ENCODE measurements at regions not wholly inside any gene's neighbourhood (a gene's known extent, or its start where the extent isn't known, plus 50 kb on each side); places are given as distances from the start of the nearest gene placed in this dataset.
"Not testable (repeated sequence)": the region's sequence is repeated elsewhere in the genome, so short reads cannot be mapped to it uniquely, and the experiment has no call there.

DNA sequence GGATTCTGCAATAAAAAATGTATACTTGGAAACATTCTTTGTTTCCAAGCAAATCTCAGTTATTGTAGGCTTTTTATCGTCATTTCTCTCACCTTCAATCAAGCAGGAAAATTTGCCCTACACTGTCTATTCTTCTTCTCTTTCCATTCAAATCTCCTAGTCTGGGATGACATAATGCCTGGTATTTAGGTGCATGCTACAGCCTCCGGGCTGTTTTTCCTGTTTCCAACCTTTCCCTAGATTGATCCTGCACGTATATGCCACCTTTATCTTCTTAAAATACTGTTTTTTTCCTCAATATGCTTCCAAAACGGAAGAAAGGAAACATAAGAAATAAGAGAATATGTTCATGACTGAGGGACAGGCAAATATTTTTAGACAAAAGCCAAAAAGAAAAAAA, 249.1 kb upstream of the UBASH3B start:
- no peak overlapping the region for H3K4me3 Mint-ChIP-seq
- H3K4me1 Mint-ChIP-seq = no peaks in the 10 kb centered on the region
- H3K9me3 Mint-ChIP-seq = peaks cover 0 to 6% (median 2%) of the 10 kb centered on the region in 3 donors
- H3K27me3 Mint-ChIP-seq = no peaks in the 10 kb centered on the region
- no peak overlapping the region for H3K27ac Mint-ChIP-seq
- H3K36me3 Mint-ChIP-seq = no peaks in the 10 kb centered on the region

DNA sequence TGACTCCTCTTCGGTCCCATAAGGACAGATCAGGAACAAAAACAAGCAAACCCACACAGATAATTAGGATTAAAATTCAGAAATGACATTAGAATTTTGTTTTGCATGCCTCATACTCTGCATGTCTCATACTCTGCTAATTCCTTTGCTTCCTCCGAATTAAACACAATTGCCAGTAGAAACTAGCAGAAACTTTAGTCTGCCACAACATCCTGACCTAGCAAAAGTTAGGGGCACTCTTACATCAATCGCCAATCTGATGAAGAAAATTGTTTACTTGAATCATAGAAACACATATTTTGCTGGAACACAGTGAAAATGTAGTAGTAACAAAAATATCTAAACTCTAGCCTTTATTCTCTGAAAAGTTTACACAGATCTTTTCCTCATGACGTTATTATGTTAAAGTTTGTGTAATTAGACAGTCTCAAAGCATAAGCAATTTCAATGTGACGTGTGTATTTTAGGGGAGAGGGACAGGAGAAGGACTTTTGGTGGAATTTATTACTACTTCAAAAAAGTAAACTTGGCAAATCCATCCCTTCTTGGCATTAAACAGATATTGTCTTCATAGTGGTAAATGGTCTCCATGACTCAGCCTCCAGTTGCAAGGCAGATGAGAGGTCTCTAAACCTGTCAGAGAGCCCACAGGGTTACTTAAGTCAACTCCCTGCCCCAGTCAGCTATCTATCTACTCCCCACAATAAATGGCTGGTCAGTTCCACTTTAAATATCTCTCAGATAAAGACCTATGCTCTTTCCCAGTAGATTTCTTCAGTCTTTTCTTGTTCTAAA, 249.8 kb upstream of the UBASH3B start:
- H3K36me3 Mint-ChIP-seq = no peaks in the 10 kb centered on the region
- peaks cover 0 to 2% (median 2%) of the 10 kb centered on the region in 3 donors for H3K9me3 Mint-ChIP-seq
- no peak overlapping the region for H3K27ac Mint-ChIP-seq
- no peaks in the 10 kb centered on the region for H3K4me1 Mint-ChIP-seq
- no peak overlapping the region for H3K4me3 Mint-ChIP-seq
- H3K27me3 Mint-ChIP-seq = no peaks in the 10 kb centered on the region

DNA sequence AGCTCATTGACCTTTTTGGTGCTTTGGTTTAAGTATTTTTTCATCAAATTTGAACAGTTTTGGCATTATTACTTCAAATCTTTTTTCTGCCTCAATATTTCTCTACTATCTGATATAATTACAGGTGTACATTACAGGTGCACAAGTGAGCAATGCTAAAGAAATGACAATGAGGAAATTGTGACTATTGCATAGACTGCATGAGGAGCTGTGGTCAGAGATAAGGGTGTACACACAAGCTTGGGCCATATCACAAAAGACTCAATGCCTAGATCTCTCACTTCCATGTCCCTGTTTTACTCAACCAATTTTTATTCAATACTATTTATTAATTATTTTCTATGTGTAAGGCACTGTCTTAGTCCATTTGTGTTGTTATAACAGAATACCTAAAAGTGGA, 251.0 kb upstream of the UBASH3B start:
- no peaks in the 10 kb centered on the region for H3K27me3 Mint-ChIP-seq
- H3K4me3 Mint-ChIP-seq = no peak overlapping the region
- H3K9me3 Mint-ChIP-seq = peaks cover 0 to 2% (median 0%) of the 10 kb centered on the region in 3 donors
- no peaks in the 10 kb centered on the region for H3K36me3 Mint-ChIP-seq
- no peaks in the 10 kb centered on the region for H3K4me1 Mint-ChIP-seq
- no peak overlapping the region for H3K27ac Mint-ChIP-seq

DNA sequence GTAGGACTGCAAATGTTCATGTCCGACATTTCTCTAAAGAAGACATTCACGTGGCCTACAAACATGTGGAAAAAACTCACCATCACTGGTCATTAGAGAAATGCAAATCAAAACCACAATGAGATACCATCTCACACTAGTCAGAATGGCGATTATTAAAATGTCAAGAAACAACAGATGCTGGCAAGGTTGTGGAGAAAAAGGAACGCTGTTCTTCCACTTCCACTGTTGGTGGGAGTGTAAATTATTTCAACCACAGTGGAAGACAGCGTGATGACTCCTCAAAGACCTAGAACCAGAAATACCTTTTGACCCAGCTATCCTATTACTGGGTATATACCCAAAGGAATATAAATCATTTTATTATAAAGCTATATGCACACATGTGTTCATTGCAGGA, 253.9 kb upstream of the UBASH3B start:
- H3K27me3 Mint-ChIP-seq, H3K9me3 Mint-ChIP-seq, H3K36me3 Mint-ChIP-seq, H3K27ac Mint-ChIP-seq, H3K4me1 Mint-ChIP-seq, H3K4me3 Mint-ChIP-seq: not testable (repeated sequence)

DNA sequence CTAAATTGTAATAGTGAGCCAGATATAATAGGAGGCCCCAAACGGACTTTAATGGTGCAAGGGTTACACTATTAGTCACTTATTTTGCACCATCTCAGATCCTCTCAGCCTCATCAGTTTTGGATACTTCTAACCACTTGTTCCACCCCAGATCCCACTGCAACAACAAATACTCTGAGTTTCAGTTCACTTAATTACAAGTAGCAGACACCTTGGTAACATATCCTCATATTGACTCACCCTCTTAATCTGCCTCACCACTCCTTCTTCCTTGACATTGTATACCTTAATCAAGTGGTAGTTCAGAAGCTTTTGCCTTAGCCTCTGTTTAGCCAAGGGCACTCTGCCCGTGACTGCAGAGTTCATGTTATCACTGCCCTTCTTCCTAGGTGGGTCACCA, 256.1 kb upstream of the UBASH3B start:
- no peaks in the 10 kb centered on the region for H3K27me3 Mint-ChIP-seq
- H3K9me3 Mint-ChIP-seq = no peaks in the 10 kb centered on the region
- no peaks in the 10 kb centered on the region for H3K36me3 Mint-ChIP-seq
- no peak overlapping the region for H3K4me3 Mint-ChIP-seq
- H3K4me1 Mint-ChIP-seq = no peaks in the 10 kb centered on the region
- no peak overlapping the region for H3K27ac Mint-ChIP-seq

DNA sequence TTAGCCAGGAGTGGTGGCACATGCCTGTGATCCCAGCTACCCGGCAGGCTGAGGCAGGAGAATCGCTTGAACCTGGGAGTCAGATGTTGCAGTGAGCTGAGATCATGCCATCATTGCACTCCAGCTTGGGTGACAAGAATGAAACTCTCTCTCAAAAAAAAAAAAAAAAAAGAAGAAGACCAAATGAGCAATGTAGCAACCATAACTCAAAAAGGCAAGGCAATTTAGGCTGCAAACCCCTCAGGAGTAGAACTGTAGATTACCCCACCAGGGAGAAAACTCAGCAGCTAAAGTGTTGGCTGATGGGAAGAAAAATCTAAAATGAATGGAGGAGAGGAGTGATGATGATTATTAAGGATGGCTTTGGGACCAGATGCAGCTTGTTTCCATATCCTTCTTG, 256.7 kb upstream of the UBASH3B start:
- no peak overlapping the region for H3K27ac Mint-ChIP-seq
- H3K36me3 Mint-ChIP-seq = no peaks in the 10 kb centered on the region
- H3K4me3 Mint-ChIP-seq = no peak overlapping the region
- H3K27me3 Mint-ChIP-seq = peaks cover 3% of the 10 kb centered on the region
- no peaks in the 10 kb centered on the region for H3K9me3 Mint-ChIP-seq
- H3K4me1 Mint-ChIP-seq = no peaks in the 10 kb centered on the region

DNA sequence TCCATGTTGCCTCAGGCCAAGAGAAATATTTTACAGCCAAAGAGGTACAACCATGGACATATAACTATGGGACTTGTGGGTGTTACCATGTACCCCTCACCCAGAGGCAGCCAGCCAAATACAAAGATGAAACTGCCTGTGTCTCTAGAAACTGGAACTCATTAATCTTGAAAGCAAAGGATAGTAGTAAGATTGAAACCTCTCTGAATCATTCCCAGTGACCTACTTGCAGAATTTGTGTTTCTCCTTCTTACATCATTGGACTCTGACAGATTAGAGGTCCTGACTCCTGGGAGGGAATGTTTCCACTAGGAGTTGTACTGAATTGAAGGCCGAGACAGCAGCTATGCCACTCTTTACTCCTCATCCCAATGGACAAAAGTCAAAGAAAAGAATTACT, 257.4 kb upstream of the UBASH3B start:
- peaks cover 3% of the 10 kb centered on the region for H3K27me3 Mint-ChIP-seq
- H3K4me3 Mint-ChIP-seq = no peak overlapping the region
- H3K27ac Mint-ChIP-seq = no peak overlapping the region
- no peaks in the 10 kb centered on the region for H3K9me3 Mint-ChIP-seq
- no peaks in the 10 kb centered on the region for H3K36me3 Mint-ChIP-seq
- no peaks in the 10 kb centered on the region for H3K4me1 Mint-ChIP-seq

DNA sequence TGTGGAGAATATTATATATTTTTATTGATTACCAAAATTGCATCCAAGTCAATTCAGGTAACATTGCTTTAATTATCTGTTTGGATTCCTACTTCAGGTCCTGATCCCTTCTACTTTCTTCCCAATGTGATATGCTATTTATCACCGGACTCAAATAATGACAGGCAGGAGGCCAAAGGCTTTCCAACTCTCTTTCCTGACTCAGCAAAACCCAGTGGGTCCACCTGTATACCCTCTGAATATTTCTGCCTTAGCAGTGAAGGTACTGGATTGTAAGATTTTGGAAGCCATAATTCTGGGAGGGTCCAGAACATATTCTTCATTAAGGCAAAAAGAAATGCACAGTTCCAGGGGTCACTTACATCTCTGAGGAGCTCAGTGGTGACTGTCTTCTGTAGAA, 260.2 kb upstream of the UBASH3B start:
- Mint-ChIP-seq H3K4me1 (no peaks in the 10 kb centered on the region), H3K36me3 (no peaks in the 10 kb centered on the region), H3K4me3 (no peak overlapping the region), H3K27ac (no peak overlapping the region), H3K27me3 (peaks cover 3% of the 10 kb centered on the region), H3K9me3 (peaks cover 0 to 6% (median 0%) of the 10 kb centered on the region in 3 donors)

DNA sequence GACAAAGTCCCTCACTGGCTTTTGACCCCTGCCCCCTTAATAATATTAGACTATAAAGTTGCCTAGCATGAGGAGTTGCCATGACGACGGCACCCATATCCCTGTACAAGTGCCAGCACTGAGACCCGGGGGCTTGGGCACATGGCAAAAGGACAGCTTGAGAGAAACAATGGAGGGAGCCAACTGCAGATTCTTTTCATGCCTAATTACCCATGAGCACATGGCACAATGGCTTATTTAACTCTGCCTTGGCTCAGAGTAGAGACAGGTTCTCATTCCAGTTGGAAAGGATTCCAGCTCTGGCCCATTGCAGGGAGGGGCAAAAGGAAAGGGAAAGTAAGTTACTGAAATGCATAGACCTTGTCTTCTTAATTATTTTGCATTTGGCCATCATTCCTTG, 261.2 kb upstream of the UBASH3B start:
- Mint-ChIP-seq H3K9me3 (peaks cover 0 to 6% (median 0%) of the 10 kb centered on the region in 3 donors), H3K27me3 (peaks cover 3% of the 10 kb centered on the region), H3K4me1 (no peaks in the 10 kb centered on the region), H3K4me3 (no peak overlapping the region), H3K27ac (no peak overlapping the region), H3K36me3 (no peaks in the 10 kb centered on the region)

DNA sequence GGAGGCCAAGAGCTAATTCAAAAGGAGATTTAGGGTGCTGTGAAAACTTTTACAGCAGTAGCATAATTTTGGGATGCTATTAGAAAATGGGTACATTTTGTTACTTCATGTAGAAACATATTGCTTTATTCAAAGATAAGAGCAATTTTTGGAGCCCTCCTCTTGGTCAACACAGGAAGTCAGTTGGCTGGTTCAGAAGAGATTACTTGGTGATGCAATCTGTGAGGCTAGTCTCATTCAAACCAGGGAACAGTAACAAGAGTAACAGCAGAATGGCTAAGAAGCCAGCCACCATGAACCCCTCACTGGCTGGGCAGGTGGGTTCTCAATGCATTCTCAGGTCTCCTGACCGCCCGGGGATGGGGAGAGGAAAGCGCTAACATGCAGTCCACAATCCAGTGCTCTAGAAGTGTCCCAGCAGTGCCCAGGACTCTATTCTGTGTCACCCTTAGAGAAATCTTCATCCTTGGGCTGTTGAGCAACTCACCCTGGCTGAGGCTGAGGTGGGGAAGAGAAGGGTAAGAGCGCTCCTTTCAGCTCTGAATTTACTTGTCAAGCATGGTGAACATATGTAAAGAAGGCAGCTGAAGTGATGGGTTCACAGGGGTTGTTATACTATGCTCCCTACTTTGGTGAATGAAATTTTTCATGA, 262.2 kb upstream of the UBASH3B start:
- Mint-ChIP-seq H3K9me3 (peaks cover 0 to 6% (median 0%) of the 10 kb centered on the region in 3 donors), H3K4me1 (no peaks in the 10 kb centered on the region), H3K27me3 (peaks cover 3% of the 10 kb centered on the region), H3K36me3 (no peaks in the 10 kb centered on the region), H3K4me3 (no peak overlapping the region), H3K27ac (no peak overlapping the region)

DNA sequence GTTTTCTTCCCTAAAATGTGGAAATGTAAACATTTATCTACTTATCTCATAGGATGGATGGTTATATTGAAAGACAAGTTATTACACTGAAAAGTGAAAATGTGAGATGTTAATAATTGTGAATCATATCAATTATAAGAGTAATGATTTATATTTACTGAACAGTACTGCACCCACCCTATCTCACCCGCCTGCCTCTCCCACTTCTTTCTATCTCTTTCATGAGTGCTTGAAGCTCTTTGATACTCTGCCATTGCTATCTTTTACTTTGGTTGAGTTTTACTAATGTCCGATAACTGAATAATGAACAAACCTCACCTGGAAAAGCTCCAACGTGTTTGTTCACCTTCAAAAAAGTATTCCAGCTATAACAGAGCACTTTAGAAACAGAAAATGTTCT, 263.0 kb upstream of the UBASH3B start:
- H3K36me3 Mint-ChIP-seq = no peaks in the 10 kb centered on the region
- peaks cover 0 to 6% (median 0%) of the 10 kb centered on the region in 3 donors for H3K9me3 Mint-ChIP-seq
- H3K27ac Mint-ChIP-seq = no peak overlapping the region
- H3K4me1 Mint-ChIP-seq = no peaks in the 10 kb centered on the region
- no peak overlapping the region for H3K4me3 Mint-ChIP-seq
- H3K27me3 Mint-ChIP-seq = peaks cover 3% of the 10 kb centered on the region

DNA sequence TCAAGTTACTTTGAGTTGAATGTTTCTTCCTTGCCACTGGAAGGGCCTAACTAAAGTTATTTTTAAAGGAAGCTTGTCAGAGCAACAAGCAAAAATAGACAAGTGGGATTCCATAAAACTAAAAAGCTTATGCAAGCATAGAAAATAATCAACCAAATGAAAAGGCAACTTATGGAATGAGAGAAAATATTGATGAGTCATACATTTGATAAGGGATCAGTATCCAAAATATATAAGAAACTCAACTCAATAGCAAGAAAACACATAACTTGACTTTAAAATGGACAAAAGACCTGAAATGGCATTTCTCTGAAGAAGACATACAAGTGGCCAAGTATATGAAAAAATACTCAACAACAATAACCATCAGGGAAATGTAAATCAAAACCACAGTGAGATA, 264.5 kb upstream of the UBASH3B start:
- Mint-ChIP-seq H3K27ac (peak overlapping the region in 1 of 3 donors; percentile 63), H3K4me1 (no peaks in the 10 kb centered on the region), H3K4me3 (peak overlapping the region in 1 of 4 donors; percentile 3), H3K27me3 (peaks cover 3% of the 10 kb centered on the region), H3K36me3 (no peaks in the 10 kb centered on the region), H3K9me3 (peaks cover 0 to 6% (median 0%) of the 10 kb centered on the region in 3 donors)

DNA sequence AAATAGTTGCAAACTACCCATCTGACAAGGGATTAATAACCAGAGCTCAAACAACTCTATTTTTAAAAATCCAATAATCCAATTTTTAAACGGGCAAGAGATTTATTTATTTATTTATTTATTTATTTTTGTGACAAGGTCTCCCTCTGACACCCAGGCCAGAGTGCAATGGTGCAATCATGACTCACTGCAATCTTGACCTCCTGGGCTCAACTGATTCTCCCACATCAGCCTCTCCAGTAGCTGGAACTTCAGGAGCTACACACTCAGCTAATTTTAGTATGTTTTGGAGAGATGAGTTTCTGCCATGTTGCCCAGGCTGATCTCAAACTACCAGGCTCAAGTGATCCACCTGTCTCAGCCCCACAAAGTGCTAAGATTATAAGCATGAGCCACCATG, 267.2 kb upstream of the BLID start:
- H3K4me3 Mint-ChIP-seq = no peak overlapping the region
- peaks cover 0 to 13% (median 4%) of the 10 kb centered on the region in 3 donors for H3K9me3 Mint-ChIP-seq
- no peaks in the 10 kb centered on the region for H3K36me3 Mint-ChIP-seq
- no peaks in the 10 kb centered on the region for H3K27me3 Mint-ChIP-seq
- H3K27ac Mint-ChIP-seq = no peak overlapping the region
- H3K4me1 Mint-ChIP-seq = no peaks in the 10 kb centered on the region

DNA sequence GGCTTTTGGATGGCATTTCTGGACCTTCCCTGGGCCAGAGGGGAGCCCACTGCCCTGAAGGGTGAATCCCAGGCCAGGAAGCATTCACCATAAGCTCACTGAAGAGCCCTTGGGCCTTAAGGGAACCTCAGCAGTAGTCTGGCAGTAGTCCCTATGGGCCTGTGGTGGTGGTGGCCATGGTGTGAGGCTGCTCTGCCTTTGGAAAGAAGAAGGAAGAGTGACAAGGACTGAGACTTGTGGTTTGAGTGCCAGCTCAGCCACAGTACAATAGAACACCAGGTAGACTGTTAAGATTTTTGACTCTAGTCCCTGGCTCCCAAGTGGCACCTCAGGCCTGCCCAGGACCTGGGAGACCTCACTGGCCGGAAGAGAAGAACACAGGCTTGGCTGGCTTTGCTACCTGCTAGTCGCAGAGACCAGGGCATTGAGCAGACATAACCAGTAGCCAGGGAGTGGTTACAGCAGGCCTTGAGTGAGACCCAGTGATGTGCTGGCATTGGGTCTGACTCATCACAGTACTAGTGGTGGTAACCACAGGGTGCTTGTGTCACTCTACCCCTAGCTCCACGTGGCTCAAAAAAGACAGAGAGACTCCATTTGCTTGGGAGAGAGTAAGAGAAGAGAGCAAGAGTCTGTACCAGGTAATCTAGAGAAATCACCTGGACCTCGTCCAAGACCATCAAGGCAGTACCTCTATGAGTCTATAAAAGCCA, 259.8 kb upstream of the BLID start:
- Mint-ChIP-seq H3K27me3 (peaks cover 2% of the 10 kb centered on the region), H3K27ac (no peak overlapping the region), H3K4me3 (no peak overlapping the region), H3K36me3 (no peaks in the 10 kb centered on the region), H3K9me3 (peaks cover 0 to 22% (median 5%) of the 10 kb centered on the region in 3 donors), H3K4me1 (no peaks in the 10 kb centered on the region)

DNA sequence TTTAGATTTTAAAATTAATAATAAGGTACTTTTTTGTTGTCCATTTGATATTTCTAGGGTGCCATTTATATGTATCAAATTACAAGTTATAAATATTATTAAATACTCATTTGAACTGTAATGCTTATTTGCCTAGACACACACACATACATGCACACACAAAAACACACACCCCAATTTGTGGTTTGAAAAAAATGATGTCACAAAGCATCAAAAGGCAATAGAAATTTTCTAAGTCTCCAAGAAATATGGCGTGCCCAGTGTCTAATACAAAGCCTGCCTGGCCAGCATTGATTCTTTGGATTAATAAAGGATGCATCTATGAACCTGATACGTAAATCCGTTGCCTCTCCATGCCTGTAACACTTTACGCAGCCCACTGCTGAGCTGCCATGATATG, 252.8 kb upstream of the BLID start:
- Mint-ChIP-seq H3K4me1 (no peaks in the 10 kb centered on the region), H3K27ac (no peak overlapping the region), H3K4me3 (no peak overlapping the region), H3K9me3 (peaks cover 0 to 2% (median 1%) of the 10 kb centered on the region in 3 donors), H3K27me3 (peaks cover 2% of the 10 kb centered on the region), H3K36me3 (no peaks in the 10 kb centered on the region)
